ENCODE measurements at regions not wholly inside any gene's neighbourhood (a gene's known extent, or its start where the extent isn't known, plus 50 kb on each side); places are given as distances from the start of the nearest gene placed in this dataset.
"Not testable (repeated sequence)": the region's sequence is repeated elsewhere in the genome, so short reads cannot be mapped to it uniquely, and the experiment has no call there.

DNA sequence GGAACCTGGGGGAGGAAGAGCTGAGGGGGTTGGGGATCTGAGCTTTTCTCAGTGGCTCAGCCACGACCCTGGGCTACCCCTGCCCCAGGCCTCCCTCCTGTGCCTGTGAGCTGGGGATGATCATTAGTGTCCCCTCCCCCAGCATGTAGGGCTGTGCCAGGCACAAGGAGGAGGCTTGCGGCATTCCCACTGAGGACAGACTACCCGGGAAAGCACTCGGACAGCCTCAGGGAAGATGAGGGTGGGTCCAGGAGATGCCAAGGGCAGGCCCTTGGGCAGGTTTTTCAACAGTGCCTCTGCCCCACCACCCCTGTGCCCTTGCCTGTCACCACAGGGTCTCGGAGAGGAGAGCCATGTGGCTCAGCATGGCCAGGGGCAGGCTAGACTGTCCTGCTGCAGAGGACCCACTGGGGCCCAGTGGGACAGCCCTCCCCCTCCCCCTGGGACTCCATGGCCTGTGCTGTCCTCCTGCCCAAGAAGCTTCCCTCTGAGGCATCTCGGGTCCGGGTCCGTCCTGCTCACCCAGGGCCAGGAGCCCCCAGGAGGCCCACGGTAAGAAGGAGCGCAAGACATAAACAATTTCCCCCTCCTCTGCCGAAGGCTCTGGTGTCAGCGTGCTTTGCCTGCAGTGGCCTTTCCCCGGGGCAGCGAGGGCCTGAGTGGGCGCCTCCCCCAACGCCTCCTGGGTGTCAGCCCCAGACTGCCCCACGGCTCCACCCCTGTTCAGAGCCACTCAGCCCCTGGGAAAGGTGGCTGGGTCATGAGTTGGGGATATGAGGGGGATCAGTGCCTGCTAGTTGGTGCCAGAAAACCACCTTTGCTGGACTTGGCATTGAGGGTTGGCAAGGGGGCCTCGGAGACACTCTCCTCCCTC, 192.5 kb downstream of the GOLGA6L6 start:
- no peak overlapping the region for H3K4me3 ChIP-seq (ENCODE audit: low read depth, low read length)
- no peak for DNase-seq (ENCODE audit: low read depth)
- TF ChIP-seq, protein P1, sequence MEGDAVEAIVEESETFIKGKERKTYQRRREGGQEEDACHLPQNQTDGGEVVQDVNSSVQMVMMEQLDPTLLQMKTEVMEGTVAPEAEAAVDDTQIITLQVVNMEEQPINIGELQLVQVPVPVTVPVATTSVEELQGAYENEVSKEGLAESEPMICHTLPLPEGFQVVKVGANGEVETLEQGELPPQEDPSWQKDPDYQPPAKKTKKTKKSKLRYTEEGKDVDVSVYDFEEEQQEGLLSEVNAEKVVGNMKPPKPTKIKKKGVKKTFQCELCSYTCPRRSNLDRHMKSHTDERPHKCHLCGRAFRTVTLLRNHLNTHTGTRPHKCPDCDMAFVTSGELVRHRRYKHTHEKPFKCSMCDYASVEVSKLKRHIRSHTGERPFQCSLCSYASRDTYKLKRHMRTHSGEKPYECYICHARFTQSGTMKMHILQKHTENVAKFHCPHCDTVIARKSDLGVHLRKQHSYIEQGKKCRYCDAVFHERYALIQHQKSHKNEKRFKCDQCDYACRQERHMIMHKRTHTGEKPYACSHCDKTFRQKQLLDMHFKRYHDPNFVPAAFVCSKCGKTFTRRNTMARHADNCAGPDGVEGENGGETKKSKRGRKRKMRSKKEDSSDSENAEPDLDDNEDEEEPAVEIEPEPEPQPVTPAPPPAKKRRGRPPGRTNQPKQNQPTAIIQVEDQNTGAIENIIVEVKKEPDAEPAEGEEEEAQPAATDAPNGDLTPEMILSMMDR (conservative IDR thresholded peaks at IDR 0.05; ENCODE audit: low read depth, low read length): no peak

DNA sequence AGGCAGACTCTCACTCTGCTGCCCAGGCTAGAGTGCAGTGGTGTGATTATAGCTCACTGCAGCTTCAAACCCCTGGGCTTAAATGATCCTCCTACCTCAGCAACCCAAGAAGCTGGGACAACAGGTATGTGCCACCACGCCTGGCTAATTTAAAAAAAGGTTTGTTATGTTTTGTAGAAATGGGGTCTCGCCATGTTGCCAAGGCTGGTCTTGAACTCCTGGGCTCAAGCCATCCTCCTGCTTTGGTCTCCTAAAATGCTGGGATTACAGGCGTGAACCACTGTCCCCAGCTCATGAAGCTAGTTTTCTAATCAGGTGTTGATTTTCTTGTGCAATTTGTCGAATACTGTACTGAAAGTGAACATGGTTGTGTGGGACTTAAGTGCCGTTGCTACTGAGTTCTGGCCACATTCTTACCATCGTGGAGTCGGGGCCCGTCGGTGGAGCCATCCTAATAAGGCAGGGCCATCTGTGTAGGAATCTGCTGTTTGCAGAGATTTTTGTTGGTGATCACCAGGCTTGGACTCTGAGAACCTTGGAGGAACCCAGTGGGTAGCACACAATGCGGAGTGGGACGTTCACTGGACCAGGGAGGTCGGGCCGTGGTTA, 193.2 kb downstream of the GOLGA6L6 start:
- TF ChIP-seq, protein P1 (conservative IDR thresholded peaks at IDR 0.05; ENCODE audit: low read depth, low read length): no peak
- DNase-seq (ENCODE audit: low read depth): no peak
- no peak overlapping the region for H3K4me3 ChIP-seq (ENCODE audit: low read depth, low read length)

DNA sequence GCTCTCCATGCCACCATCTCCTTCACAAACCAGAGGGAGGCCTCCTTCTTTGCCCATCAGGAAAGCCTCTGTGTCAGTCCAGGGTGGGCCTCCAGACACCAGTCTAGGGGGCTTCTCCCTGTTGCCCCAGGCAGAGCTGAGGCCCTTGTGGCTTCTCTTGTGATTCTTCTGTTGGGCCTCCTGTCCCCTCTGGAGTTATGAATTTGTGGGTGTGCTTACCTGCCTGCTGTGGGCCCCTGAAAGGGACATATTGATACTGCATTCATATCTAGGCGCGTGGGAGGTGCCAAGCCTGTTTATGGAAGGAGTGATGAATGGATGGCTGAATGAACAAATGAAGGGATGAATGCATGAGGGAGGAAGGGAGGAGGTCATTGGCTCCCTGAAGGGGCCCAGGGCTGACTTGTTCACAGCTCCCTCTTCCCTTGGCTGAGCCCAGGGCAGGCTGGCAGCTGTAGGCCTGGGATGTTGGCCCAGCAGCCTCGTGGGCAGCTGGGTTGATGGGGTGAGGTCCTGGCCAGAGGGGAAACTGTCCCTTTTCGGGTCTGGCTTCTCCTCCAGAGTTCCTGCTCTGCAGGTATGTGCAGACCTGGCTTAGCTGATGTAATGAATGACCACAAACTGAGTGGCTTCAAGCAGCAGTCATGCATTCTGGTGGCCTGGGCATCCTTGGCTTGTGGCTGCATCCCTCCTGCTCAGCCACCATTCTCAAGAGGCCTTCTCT, 195.4 kb downstream of the GOLGA6L6 start:
- TF ChIP-seq, protein P1 (conservative IDR thresholded peaks at IDR 0.05; ENCODE audit: low read depth, low read length): no peak
- DNase-seq (ENCODE audit: low read depth): no peak

DNA sequence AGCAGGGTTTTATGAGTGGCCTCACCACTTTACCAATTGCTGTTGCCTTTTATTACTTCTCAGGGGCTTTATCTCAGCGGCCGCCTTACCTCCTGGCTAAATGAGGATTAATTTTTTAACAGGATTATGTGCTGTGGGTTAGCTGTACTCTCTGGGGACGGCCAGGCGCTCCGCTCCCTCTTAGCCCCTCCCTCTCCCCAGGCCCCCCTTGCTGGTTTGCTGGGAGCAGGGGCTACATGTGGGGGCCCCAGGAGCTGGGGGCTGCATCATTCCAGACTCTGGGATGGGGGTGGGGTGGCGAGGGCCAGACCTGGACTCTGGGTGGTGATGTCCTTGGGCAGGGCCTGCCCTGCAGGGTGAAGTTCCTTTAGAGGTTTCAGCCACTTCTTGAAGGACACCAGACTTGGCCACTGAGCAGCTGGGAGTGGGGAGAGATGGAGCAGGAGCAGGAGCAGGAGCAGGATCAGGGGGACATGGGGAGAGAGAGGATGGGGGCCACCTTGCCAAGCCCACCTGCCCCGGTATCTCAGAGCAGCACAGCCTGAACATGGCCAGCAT, 196.1 kb downstream of the GOLGA6L6 start:
- DNase-seq (ENCODE audit: low read depth): no peak
- TF ChIP-seq, protein P1 (conservative IDR thresholded peaks at IDR 0.05; ENCODE audit: low read depth, low read length): no peak
- no peak overlapping the region for H3K4me3 ChIP-seq (ENCODE audit: low read depth, low read length)

More for the DNA sequence above, 195.4 kb downstream of the GOLGA6L6 start:
- H3K4me3 ChIP-seq (ENCODE audit: low read depth, low read length): no peak overlapping the region

DNA sequence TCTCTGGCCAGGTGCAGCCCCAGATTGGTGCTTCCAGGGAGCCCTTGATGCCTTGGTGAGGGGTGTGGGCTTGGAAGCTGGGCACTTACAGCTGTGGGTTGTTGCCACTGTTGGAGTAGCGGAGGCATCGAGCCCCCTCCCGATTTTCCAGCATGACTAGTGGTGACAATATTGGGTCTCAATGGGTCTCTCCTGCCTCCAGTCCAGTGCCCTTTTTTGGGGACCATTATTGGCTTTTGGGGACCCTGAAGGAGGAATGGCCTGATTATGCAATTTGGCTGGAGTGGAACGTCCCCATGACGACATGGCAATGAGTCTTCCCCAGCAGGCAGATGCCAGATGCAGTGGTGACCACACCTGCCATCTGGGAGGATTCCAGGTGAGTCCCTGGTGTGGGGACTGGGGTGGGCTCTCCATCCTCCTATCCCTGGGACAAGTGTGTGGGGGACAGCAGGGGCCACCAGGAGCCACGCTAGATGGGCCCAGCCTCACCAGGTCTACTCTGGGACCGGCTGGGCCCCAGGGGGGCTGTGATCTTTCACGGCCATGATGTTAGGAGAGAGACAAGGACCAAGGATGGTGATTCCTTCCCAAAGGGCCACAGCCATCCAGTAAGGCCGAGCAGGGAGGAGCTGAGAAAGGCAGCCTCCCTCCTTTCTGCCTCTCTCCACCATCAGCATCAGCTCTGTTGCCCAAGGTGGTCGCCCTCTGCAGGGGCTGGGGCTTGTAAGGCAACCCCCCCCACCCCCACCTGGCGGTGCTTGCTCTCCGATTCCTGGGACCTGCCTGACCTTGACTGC, 196.8 kb downstream of the GOLGA6L6 start:
- DNase-seq (ENCODE audit: low read depth): no peak
- TF ChIP-seq, protein P1 (conservative IDR thresholded peaks at IDR 0.05; ENCODE audit: low read depth, low read length): no peak

DNA sequence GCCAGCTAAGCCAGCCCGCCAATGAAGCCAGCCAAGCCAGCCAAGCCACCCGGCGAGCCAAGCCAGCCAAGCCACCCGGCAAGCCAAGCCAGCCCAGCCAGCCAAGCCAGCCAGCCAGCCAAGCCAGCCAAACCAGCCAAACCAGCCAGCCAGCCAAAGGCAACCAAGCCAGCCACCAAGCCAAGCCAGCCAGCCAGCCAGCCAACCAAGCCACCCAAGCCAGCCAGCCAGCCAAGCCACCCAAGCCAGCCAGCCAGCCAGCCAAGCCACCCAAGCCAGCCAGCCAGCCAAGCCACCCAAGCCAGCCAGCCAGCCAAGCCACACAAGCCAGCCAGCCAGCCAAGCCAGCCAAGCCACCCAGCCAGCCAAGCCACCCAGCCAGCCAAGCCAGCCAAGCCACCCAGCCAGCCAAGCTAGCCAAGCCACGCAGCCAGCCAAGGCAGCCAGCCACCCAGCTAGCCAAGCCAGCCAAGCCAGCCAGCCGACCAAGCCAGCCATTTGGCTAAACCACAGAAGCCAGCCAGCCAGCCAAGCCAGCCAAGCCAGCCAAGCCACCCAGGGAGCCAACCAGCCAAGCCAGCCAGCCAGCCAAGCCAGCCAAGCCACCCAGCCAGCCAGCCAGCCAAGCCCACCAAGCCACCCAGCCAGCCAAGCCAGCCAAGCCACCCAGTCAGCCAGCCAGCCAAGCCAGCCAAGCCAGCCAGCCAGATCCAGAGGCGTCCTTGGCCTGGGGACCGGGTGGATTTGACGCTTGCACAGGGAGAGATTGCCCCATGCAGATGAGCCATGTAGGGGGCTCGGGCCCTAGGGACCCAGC, 198.0 kb downstream of the GOLGA6L6 start:
- DNase-seq (ENCODE audit: low read depth); H3K4me3 ChIP-seq (ENCODE audit: low read depth, low read length): not testable (repeated sequence)

More for the DNA sequence above, 196.8 kb downstream of the GOLGA6L6 start:
- H3K4me3 ChIP-seq (ENCODE audit: low read depth, low read length): no peak overlapping the region

DNA sequence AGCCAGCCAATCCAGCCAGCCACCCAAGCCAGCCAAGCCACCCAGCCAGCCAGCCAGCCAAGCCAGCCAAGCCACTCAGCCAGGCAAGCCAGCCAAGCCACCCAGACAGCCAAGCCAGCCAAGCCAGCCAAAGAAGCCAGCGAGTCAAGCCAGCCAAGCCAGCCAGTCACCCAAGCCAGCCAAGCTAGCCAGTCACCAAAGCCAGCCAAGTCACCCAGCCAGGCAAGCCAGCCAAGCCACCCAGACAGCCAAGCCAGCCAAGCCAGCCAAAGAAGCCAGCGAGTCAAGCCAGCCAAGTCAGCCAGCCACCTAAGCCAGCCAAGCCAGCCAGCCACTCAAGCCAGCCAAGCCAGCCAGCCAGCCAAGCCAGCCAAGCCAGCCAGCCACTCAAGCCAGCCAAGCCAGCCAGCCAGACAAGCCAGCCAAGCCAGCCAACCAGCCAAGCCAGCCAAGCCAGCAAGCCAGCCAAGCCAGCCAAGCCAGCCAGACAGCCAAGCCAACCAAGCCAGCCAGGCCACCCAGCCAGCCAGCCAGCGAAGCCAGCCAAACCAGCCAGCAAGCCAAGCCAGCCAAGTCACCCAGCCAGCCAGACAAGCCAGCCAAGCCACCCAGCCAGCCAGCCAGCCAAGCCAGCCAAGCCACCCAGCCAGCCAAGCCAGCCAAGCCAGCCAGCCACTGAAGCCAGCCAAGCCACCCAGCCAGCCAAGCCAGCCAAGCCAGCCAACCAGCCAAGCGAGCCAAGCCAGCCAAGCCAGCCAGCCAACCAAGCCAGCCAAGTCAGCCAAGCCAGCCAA, 198.8 kb downstream of the GOLGA6L6 start:
- H3K4me3 ChIP-seq (ENCODE audit: low read depth, low read length); DNase-seq (ENCODE audit: low read depth): not testable (repeated sequence)

All from choroid plexus epithelial cell (primary cell).